IPS DF 6.9 (cell line): ENCODE measurements at regions not wholly inside any gene's neighbourhood (a gene's known extent, or its start where the extent isn't known, plus 50 kb on each side); places are given as distances from the start of the nearest gene placed in this dataset.

Source experiments
- DNase-seq: peaks from one replicate; pipeline ENCODE4 v3.0.0-alpha.2; 2013; ENCODE audit warnings: low read depth, low spot score
- H3K27ac ChIP-seq: one replicate; pipeline ENCODE4 v1.5.1; 2013; ENCODE audit warnings: low read length, control low read depth
- H3K27me3 ChIP-seq: 2 replicates; pipeline ENCODE4 v1.6.1; 2013; ENCODE audit warnings: mild to moderate bottlenecking, low read length; ENCODE audit not compliant: control insufficient read depth, insufficient read depth
- H3K36me3 ChIP-seq: 2 replicates; pipeline ENCODE4 v1.6.1; 2013; ENCODE audit warnings: low read length; ENCODE audit not compliant: control insufficient read depth, insufficient read depth
- H3K4me1 ChIP-seq: 2 replicates; pipeline ENCODE4 v1.6.1; 2013; ENCODE audit warnings: low read length; ENCODE audit not compliant: control insufficient read depth, insufficient read depth
- H3K4me3 ChIP-seq: 2 replicates; pipeline ENCODE4 v1.5.1; 2013; ENCODE audit warnings: mild to moderate bottlenecking, low read length
- H3K9me3 ChIP-seq: 2 replicates; pipeline ENCODE4 v1.6.1; 2013; ENCODE audit warnings: low read length, inconsistent platforms; ENCODE audit not compliant: control insufficient read depth, insufficient read depth
- WGBS: extraction: QIAGEN DNeasy Blood & Tissue Kit; methylation state at CpG from one replicate; pipeline ENCODE4 v1.1.7; 2013; ENCODE audit warnings: mixed read lengths, missing lambda C conversion rate; ENCODE audit not compliant: insufficient read length, insufficient coverage; 5-methylcytosine and 5-hydroxymethylcytosine counted together

DNA sequence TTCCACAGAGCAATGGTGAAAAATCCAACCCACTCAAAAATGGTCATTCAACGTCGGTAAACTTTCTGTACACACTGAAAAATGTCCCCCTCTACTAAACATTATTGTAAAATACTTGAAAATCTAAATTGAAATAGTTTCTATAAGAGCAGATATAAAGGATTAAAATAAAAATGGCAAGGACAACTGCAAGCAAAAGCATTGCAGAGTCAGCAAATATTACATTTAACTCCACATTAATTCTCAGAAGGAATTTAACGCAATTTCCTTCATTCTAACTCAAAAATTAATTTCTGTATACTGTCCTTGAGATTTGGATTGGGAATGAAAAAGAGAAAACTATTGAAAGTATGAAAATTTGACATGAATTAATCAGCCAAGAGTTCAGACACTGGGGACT, 64.4 kb upstream of the SSBP2 start:
- Histone ChIP-seq H3K27me3 (no peaks in the 10 kb centered on the region), H3K27ac (no peak overlapping the region), H3K4me3 (no peak overlapping the region), H3K9me3 (no peaks in the 10 kb centered on the region; the same call in 1 of the 2 replicates), H3K36me3 (no peaks in the 10 kb centered on the region), H3K4me1 (no peaks in the 10 kb centered on the region)
- WGBS: 100% methylated on average over 1 of the region's 3 CpGs
- no peak for DNase-seq

GRCh38 chr5:81808106-81808505, 57.2 kb upstream of the SSBP2 start:
- H3K4me1 ChIP-seq: no peaks in the 10 kb centered on the region
- no peak for DNase-seq

GRCh38 chr5:81805086-81805485, 54.2 kb upstream of the SSBP2 start:
- Histone ChIP-seq H3K4me1 (no peaks in the 10 kb centered on the region), H3K9me3 (no peaks in the 10 kb centered on the region), H3K27me3 (no peaks in the 10 kb centered on the region), H3K4me3 (no peak overlapping the region), H3K27ac (no peak overlapping the region), H3K36me3 (no peaks in the 10 kb centered on the region)
- DNase-seq: no peak

More at GRCh38 chr5:81808106-81808505, 57.2 kb upstream of the SSBP2 start:
- Histone ChIP-seq H3K36me3 (no peaks in the 10 kb centered on the region), H3K27me3 (no peaks in the 10 kb centered on the region), H3K27ac (no peak overlapping the region), H3K4me3 (no peak overlapping the region), H3K9me3 (no peaks in the 10 kb centered on the region)

DNA sequence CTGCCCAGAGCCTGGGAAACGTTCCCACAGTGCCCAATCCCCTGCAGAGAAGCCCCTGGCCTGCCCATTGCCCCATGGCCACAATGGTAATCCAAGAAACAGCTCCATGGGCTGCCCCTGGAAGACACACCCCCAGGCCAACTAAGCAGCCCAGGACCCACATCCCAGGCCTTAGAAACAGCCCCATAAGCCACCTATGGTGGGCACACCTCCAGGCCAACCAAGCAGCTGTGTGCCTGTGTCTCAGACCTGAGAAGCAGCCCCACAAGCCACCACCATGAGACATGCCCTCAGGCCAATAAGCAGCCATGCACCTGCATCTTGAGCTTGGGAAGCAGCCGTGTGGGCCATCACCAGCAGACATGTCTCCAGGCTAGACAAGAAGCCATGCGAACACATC, 52.9 kb upstream of the SSBP2 start:
- H3K4me1 ChIP-seq: no peaks in the 10 kb centered on the region
- no peak overlapping the region for H3K27ac ChIP-seq
- no peaks in the 10 kb centered on the region for H3K9me3 ChIP-seq
- no peak for DNase-seq
- H3K27me3 ChIP-seq: no peaks in the 10 kb centered on the region
- no CpG with 5 or more reads among the region's 3 CpGs for WGBS
- no peak overlapping the region for H3K4me3 ChIP-seq
- H3K36me3 ChIP-seq: no peaks in the 10 kb centered on the region

- H3K9me3 ChIP-seq: no peaks in the 10 kb centered on the region
- H3K27me3 ChIP-seq: no peaks in the 10 kb centered on the region
- H3K4me3 ChIP-seq: no peak overlapping the region
- WGBS: no CpG with 5 or more reads among the region's 2 CpGs
- no peak for DNase-seq
- H3K27ac ChIP-seq: no peak overlapping the region
- no peaks in the 10 kb centered on the region for H3K4me1 ChIP-seq
- H3K36me3 ChIP-seq: no peaks in the 10 kb centered on the region
Measured at GRCh38 chr5:81802625-81803024, 51.7 kb upstream of the SSBP2 start.

- no peaks in the 10 kb centered on the region for H3K36me3 ChIP-seq
- no peak for DNase-seq
- no peak overlapping the region for H3K4me3 ChIP-seq
- H3K27ac ChIP-seq: no peak overlapping the region
- H3K4me1 ChIP-seq: no peaks in the 10 kb centered on the region
- H3K9me3 ChIP-seq: no peaks in the 10 kb centered on the region
- no CpG with 5 or more reads among the region's 2 CpGs for WGBS
- no peaks in the 10 kb centered on the region for H3K27me3 ChIP-seq
Measured at GRCh38 chr5:81802020-81802419, 51.1 kb upstream of the SSBP2 start.

DNA sequence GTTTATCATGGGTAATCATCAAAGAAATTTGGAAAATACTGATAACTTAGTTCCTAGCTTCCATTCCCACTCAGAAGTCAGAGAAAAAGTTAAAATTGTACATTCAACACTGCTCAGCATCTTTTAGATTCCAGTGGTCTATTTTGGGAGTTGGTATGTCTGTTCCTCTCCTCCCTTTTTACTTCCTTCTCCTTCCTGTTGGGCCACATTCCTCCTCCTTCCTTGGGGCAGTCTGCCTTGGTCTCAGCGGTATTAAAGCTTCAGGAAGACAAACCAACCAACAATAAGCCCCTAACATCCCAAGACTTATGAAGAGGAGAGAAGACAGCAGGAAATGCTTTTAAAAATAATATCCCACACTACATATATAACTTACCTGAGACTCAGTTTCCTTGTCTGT, 49.9 kb upstream of the SSBP2 start:
- H3K27ac ChIP-seq: no peak overlapping the region
- no peaks in the 10 kb centered on the region for H3K36me3 ChIP-seq
- no peaks in the 10 kb centered on the region for H3K27me3 ChIP-seq
- no peak for DNase-seq
- no peaks in the 10 kb centered on the region for H3K9me3 ChIP-seq
- no peak overlapping the region for H3K4me3 ChIP-seq
- no CpG with 5 or more reads among the region's 1 CpG for WGBS
- no peaks in the 10 kb centered on the region for H3K4me1 ChIP-seq
